GM18507 (cell line): ENCODE measurements at regions not wholly inside any gene's neighbourhood (a gene's known extent, or its start where the extent isn't known, plus 50 kb on each side); places are given as distances from the start of the nearest gene placed in this dataset.
"Not testable (repeated sequence)": the region's sequence is repeated elsewhere in the genome, so short reads cannot be mapped to it uniquely, and the experiment has no call there.

Experiments used
- DNase-seq: peaks from one replicate; pipeline ENCODE4 v3.0.0; 2011; ENCODE audit warnings: low read depth; ENCODE audit not compliant: insufficient read length; ENCODE audit errors: extremely low spot score
- FAIRE-seq: peaks from 2 replicates; lab custom pipeline; 2011; peaks lifted over from hg19 to GRCh38; lab: Jason Lieb, UNC

GRCh38 chr11:79672786-79673185, 232.0 kb upstream of the TENM4 start:
- FAIRE-seq (no peak), DNase-seq (no peak)

GRCh38 chr11:79671401-79671800, 230.6 kb upstream of the TENM4 start:
- FAIRE-seq: no peak
- no peak for DNase-seq

- FAIRE-seq (no peak), DNase-seq (no peak)
Observed at GRCh38 chr11:79670882-79671281, 230.1 kb upstream of the TENM4 start.

- FAIRE-seq (no peak), DNase-seq (no peak)
Observed at GRCh38 chr11:79668575-79668974, 227.7 kb upstream of the TENM4 start.

GRCh38 chr11:79667380-79667779, 226.6 kb upstream of the TENM4 start:
- FAIRE-seq: no peak
- no peak for DNase-seq

- FAIRE-seq (no peak), DNase-seq (no peak)
Observed at GRCh38 chr11:79663017-79663416, 222.2 kb upstream of the TENM4 start.

- DNase-seq: no peak
- no peak for FAIRE-seq
Observed at GRCh38 chr11:79661373-79661772, 220.5 kb upstream of the TENM4 start.

GRCh38 chr11:79648766-79649520, 208.1 kb upstream of the TENM4 start:
- no peak for DNase-seq
- FAIRE-seq: no peak

GRCh38 chr11:79637219-79637618, 196.4 kb upstream of the TENM4 start:
- no peak for FAIRE-seq
- DNase-seq: no peak

- DNase-seq: no peak
- FAIRE-seq: no peak
Observed at GRCh38 chr11:79634905-79635304, 194.1 kb upstream of the TENM4 start.

- no peak for DNase-seq
- FAIRE-seq: no peak
Observed at GRCh38 chr11:79627281-79627680, 186.5 kb upstream of the TENM4 start.

GRCh38 chr11:79626135-79627075, 185.6 kb upstream of the TENM4 start:
- no peak for FAIRE-seq
- no peak for DNase-seq

GRCh38 chr11:79623375-79623774, 182.5 kb upstream of the TENM4 start:
- no peak for DNase-seq
- FAIRE-seq: no peak

GRCh38 chr11:79617561-79617960, 176.7 kb upstream of the TENM4 start:
- DNase-seq: no peak

GRCh38 chr11:79616392-79616851, 175.6 kb upstream of the TENM4 start:
- FAIRE-seq (no peak), DNase-seq (no peak)

More at GRCh38 chr11:79617561-79617960, 176.7 kb upstream of the TENM4 start:
- FAIRE-seq: no peak

- no peak for FAIRE-seq
- DNase-seq: no peak
Observed at GRCh38 chr11:79615425-79615824, 174.6 kb upstream of the TENM4 start.

GRCh38 chr11:79610678-79611077, 169.8 kb upstream of the TENM4 start:
- no peak for FAIRE-seq
- DNase-seq: no peak

GRCh38 chr11:79610139-79610538, 169.3 kb upstream of the TENM4 start:
- DNase-seq (no peak), FAIRE-seq (no peak)

GRCh38 chr11:79609511-79609910, 168.7 kb upstream of the TENM4 start:
- DNase-seq: no peak
- FAIRE-seq: no peak

GRCh38 chr11:79606461-79606860, 165.6 kb upstream of the TENM4 start:
- FAIRE-seq, DNase-seq: not testable (repeated sequence)
